Breast epithelium (tissue), 4 donors: ENCODE measurements at regions not wholly inside any gene's neighbourhood (a gene's known extent, or its start where the extent isn't known, plus 50 kb on each side); places are given as distances from the start of the nearest gene placed in this dataset.

Experiments
- DNase-seq, 2 donors: peaks; one replicate each; pipeline ENCODE4 v3.0.0-alpha.2; 2019; ENCODE audit warnings: low spot score in 2 of 2
- H3K27ac ChIP-seq, 2 donors: fragments of 200-600 bp; sonication (generic) in 1 of 2; one replicate each; pipeline ENCODE4 v1.5.1; 2016 to 2019; ENCODE audit warnings: mild to moderate bottlenecking in 1 of 2
- H3K27me3 ChIP-seq, 2 donors: fragments of 200-600 bp; sonication (generic) in 1 of 2; one replicate each; pipeline versions ENCODE4 v1.5.1 to v1.6.0; 2017 to 2019; ENCODE audit warnings: control low read depth in 1 of 2, mild to moderate bottlenecking in 1 of 2
- H3K36me3 ChIP-seq: fragments of 200-600 bp; one replicate; pipeline ENCODE4 v1.5.1; 2019
- H3K4me1 ChIP-seq, 2 donors: fragments of 200-600 bp; sonication (generic); one replicate each; pipeline ENCODE4 v1.5.1; 2016 to 2019; ENCODE audit warnings: control low read depth in 1 of 2
- H3K4me3 ChIP-seq, 3 donors: fragments of 200-600 bp; sonication (generic); 1 replicate in 2 of 3; 2 replicates in 1 of 3; pipeline ENCODE4 v1.5.1; 2016 to 2019; ENCODE audit warnings: mild to moderate bottlenecking in 3 of 3, moderate library complexity in 2 of 3
- H3K9me3 ChIP-seq, 2 donors: fragments of 200-600 bp; sonication (generic) in 1 of 2; one replicate each; pipeline ENCODE4 v1.5.1; 2016 to 2019; ENCODE audit warnings: control low read depth in 1 of 2
- POLR2A ChIP-seq: fragments of 450-650 bp; IDR thresholded peaks from one replicate; pipeline ENCODE4 v1.6.1; 2016; ENCODE audit warnings: antibody characterized with exemption, mild to moderate bottlenecking, moderate library complexity
- POLR2AphosphoS5 ChIP-seq, 3 donors: sonication (generic); formaldehyde crosslinking; IDR thresholded peaks; one replicate each; pipeline ENCODE4 v1.6.1; 2017; ENCODE audit warnings: antibody characterized with exemption in 3 of 3
- intact Hi-C: fragments of 100-400 bp; cut with DNase I; formaldehyde crosslinking; loops from one replicate; pipeline ENCODE4 v1.15.1; 2023; ENCODE audit warnings: low total_unique reads
- TF ChIP-seq, protein P1 (sequence below), 3 donors: fragments of 450-650 bp; IDR thresholded peaks; one replicate each; pipeline ENCODE4 v1.5.1; 2016 to 2017; ENCODE audit warnings: antibody characterized with exemption in 3 of 3, mild to moderate bottlenecking in 3 of 3, moderate library complexity in 3 of 3

DNA sequence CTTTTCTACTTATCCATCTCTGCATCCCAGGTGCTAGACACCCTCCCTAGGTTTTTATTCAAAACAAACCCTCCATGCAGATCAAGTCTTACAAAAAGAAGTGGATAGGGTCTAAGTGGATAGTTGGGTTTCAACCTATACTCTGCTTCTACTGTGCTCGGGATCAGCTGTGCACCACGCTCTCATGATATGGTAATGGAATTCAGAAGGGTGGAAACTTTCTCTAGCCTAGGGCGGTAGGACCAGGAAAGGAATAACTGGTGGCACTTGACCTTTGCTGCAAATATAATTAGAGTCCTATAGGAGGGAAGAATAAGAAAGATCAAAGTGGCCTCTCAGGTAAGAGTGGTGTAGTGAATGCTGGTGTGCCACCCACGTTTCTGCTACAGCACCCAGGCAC lies 272.9 kb downstream of the GPD2 start:
- no peak for DNase-seq
- H3K4me3 ChIP-seq: no peak overlapping the region
- no peaks in the 10 kb centered on the region for H3K4me1 ChIP-seq
- H3K27me3 ChIP-seq: no peaks in the 10 kb centered on the region
- no peaks in the 10 kb centered on the region for H3K36me3 ChIP-seq
- no peaks in the 10 kb centered on the region for H3K9me3 ChIP-seq
- no peak overlapping the region for H3K27ac ChIP-seq
- TF ChIP-seq, protein P1, sequence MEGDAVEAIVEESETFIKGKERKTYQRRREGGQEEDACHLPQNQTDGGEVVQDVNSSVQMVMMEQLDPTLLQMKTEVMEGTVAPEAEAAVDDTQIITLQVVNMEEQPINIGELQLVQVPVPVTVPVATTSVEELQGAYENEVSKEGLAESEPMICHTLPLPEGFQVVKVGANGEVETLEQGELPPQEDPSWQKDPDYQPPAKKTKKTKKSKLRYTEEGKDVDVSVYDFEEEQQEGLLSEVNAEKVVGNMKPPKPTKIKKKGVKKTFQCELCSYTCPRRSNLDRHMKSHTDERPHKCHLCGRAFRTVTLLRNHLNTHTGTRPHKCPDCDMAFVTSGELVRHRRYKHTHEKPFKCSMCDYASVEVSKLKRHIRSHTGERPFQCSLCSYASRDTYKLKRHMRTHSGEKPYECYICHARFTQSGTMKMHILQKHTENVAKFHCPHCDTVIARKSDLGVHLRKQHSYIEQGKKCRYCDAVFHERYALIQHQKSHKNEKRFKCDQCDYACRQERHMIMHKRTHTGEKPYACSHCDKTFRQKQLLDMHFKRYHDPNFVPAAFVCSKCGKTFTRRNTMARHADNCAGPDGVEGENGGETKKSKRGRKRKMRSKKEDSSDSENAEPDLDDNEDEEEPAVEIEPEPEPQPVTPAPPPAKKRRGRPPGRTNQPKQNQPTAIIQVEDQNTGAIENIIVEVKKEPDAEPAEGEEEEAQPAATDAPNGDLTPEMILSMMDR (IDR thresholded peaks at IDR 0.05): no peak
- TF ChIP-seq POLR2AphosphoS5 (IDR thresholded peaks at IDR 0.05) (no peak), POLR2A (no peak)
- intact Hi-C loops: no loop called here

DNA sequence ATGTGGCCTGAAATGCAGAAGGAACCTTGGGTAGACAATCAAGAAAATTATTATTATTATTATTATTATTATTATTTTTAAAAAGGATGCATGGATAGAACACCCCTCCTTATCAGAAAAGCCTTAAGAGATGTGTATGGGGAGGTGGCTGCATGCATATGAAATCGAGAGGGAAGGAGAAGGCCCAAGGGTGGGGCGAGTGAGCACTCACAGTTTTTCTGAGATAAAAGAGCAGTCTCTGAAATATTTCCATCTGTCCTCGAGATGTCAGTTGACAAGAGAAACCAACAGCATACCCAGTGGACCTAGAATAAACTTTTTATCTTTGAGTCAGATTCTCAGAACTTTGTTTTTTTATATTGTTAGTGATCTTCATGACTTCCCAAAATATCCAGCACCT lies 282.9 kb downstream of the GPD2 start:
- H3K9me3 ChIP-seq: no peaks in the 10 kb centered on the region
- no peaks in the 10 kb centered on the region for H3K27me3 ChIP-seq
- intact Hi-C loops: no loop called here
- H3K27ac ChIP-seq: no peak overlapping the region
- TF ChIP-seq POLR2AphosphoS5 (IDR thresholded peaks at IDR 0.05): no peak
- TF ChIP-seq, protein P1 (IDR thresholded peaks at IDR 0.05): no peak
- no peak for TF ChIP-seq POLR2A
- no peaks in the 10 kb centered on the region for H3K36me3 ChIP-seq
- DNase-seq: no peak
- no peaks in the 10 kb centered on the region for H3K4me1 ChIP-seq
- H3K4me3 ChIP-seq: no peak overlapping the region

DNA sequence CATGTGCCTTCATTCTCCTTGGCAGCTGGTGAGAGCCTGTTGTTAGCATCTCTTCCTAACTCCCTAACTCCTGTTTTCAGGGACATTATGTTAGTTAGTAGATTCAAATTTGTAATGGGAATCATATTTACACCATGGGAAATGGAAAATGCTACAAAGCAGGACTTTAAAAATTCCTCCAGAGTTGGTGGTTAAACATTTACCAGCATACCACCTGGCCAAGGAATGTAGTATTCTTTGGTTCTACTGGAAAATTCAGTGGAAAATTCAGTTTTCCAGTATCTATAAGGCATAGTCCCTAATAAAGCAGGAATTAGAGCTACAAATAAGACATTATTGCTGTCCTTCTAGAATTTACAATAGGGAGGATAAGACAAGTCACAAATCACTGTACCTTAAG lies 291.7 kb downstream of the GPD2 start:
- Histone ChIP-seq H3K36me3 (no peaks in the 10 kb centered on the region), H3K27me3 (no peaks in the 10 kb centered on the region), H3K9me3 (no peaks in the 10 kb centered on the region), H3K4me3 (no peak overlapping the region), H3K4me1 (no peaks in the 10 kb centered on the region), H3K27ac (no peak overlapping the region)
- TF ChIP-seq POLR2A (no peak), POLR2AphosphoS5 (IDR thresholded peaks at IDR 0.05) (no peak)
- TF ChIP-seq, protein P1 (IDR thresholded peaks at IDR 0.05): no peak
- no peak for DNase-seq
- intact Hi-C loops: no loop called here

- Histone ChIP-seq H3K36me3 (no peaks in the 10 kb centered on the region), H3K27me3 (no peaks in the 10 kb centered on the region), H3K9me3 (no peaks in the 10 kb centered on the region), H3K27ac (no peak overlapping the region), H3K4me3 (no peak overlapping the region), H3K4me1 (no peaks in the 10 kb centered on the region)
- no peak for DNase-seq
- TF ChIP-seq POLR2AphosphoS5 (IDR thresholded peaks at IDR 0.05): no peak
- no peak for TF ChIP-seq POLR2A
- TF ChIP-seq, protein P1 (IDR thresholded peaks at IDR 0.05): no peak
- intact Hi-C loops: no loop called here
Measured at GRCh38 chr2:156728328-156728727, 292.1 kb downstream of the GPD2 start.

DNA sequence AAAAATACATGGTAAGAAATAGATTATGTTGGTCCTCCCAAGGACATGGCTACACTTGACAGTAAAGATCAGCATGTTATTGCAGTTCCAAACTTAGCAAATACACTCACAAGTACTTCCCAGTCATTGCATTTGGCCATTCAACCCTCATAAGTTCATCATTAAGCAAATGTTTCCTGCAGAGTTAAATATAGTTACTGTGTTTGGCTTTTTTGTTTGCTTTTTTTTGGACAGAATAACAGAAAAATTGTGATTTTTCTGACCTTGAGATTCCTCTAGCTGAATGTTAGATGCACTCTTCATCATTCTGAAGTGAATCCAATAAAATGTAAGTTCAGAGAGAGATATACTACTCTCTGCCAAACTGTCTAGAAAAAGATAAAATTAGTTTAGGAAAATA lies 295.3 kb downstream of the GPD2 start:
- H3K36me3 ChIP-seq: no peaks in the 10 kb centered on the region
- H3K27ac ChIP-seq: no peak overlapping the region
- no peak for DNase-seq
- H3K27me3 ChIP-seq: no peaks in the 10 kb centered on the region
- no peaks in the 10 kb centered on the region for H3K4me1 ChIP-seq
- no peak for TF ChIP-seq POLR2AphosphoS5 (IDR thresholded peaks at IDR 0.05)
- TF ChIP-seq POLR2A: no peak
- TF ChIP-seq, protein P1 (IDR thresholded peaks at IDR 0.05): no peak
- no peaks in the 10 kb centered on the region for H3K9me3 ChIP-seq
- intact Hi-C loops: no loop called here
- H3K4me3 ChIP-seq: no peak overlapping the region
